Upper lobe of left lung (tissue), 4 donors: ENCODE measurements at regions not wholly inside any gene's neighbourhood (a gene's known extent, or its start where the extent isn't known, plus 50 kb on each side); places are given as distances from the start of the nearest gene placed in this dataset.

Experiments
- EP300 ChIP-seq, 4 donors: sonication (generic); formaldehyde crosslinking; IDR thresholded peaks; one replicate each; pipeline ENCODE4 v1.5.1; 2017; ENCODE audit warnings: antibody characterized with exemption in 4 of 4, control low read depth in 2 of 4
- POLR2A ChIP-seq, 4 donors: fragments of 450-650 bp; IDR thresholded peaks; one replicate each; pipeline ENCODE4 v1.5.1; 2016 to 2017; ENCODE audit warnings: antibody characterized with exemption in 4 of 4, mild to moderate bottlenecking in 2 of 4
- TF ChIP-seq, protein P1 (sequence below), 6 experiments: fragments of 450-650 bp in 4 of 6; fragments of 200-600 bp in 2 of 6; sonication (generic) in 2 of 6; IDR thresholded peaks; one replicate each; pipeline ENCODE4 v1.5.1; 2016 to 2019; ENCODE audit warnings: antibody characterized with exemption in 6 of 6

DNA sequence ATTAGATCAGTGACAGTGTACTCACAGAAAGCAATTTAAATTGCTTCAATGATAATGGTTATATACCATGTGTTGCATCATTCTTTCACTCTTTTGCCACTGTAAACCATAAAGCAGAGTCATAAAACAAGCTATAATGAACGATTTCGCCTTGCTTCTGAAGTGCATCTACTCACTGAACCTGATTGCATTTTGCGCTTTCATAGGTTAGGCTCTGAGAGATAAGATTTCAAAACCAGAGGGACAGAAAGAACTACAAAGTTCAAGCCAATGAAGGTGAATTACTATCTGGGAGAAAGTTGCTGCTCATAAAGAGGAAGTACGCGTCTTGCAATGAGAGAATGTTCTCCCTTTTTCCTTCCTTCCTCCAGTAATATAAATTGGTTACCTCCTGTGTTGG, 412.7 kb downstream of the CETN3 start:
- TF ChIP-seq, protein P1, sequence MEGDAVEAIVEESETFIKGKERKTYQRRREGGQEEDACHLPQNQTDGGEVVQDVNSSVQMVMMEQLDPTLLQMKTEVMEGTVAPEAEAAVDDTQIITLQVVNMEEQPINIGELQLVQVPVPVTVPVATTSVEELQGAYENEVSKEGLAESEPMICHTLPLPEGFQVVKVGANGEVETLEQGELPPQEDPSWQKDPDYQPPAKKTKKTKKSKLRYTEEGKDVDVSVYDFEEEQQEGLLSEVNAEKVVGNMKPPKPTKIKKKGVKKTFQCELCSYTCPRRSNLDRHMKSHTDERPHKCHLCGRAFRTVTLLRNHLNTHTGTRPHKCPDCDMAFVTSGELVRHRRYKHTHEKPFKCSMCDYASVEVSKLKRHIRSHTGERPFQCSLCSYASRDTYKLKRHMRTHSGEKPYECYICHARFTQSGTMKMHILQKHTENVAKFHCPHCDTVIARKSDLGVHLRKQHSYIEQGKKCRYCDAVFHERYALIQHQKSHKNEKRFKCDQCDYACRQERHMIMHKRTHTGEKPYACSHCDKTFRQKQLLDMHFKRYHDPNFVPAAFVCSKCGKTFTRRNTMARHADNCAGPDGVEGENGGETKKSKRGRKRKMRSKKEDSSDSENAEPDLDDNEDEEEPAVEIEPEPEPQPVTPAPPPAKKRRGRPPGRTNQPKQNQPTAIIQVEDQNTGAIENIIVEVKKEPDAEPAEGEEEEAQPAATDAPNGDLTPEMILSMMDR (IDR thresholded peaks at IDR 0.05), result no peak
- TF ChIP-seq EP300 (IDR thresholded peaks at IDR 0.05), result no peak
- TF ChIP-seq POLR2A (IDR thresholded peaks at IDR 0.05), result no peak
